ENCODE measurements at regions not wholly inside any gene's neighbourhood (a gene's known extent, or its start where the extent isn't known, plus 50 kb on each side); places are given as distances from the start of the nearest gene placed in this dataset.

DNA sequence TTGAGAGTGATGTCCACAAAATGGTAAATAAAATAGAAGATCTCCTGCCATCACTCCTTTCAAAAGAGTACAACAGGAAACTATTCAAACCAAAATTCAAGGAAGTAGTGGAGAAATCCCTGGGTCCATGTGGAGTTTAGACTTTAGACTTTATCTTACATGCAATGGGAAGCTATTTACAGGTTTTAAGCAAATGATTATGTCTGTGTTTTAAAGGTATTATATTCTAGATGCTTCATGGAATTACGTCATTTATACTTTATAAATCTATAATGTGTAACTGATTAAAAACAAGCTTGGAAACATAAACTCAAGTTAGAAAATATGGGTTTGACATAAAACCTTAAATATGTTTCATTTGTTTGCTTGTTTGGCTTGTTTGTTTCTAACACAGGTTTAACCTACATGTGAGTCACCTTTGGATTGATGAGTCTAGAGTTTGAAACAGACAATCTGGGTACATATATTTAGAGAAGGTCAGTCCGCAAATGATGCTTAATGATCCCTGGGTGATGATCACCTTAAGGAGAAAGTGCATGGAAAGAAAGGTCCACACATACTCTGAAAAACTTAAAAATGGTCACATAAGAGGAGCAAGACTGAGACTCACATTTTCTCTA is 519.6 kb upstream of the AGA start:
- WGBS, 2 donors, result 93 to 99% methylated on average over 2 of the region's 2 CpGs
- intact Hi-C loops (cut with DNase I), result no loop called here
- no peaks in the 10 kb centered on the region for H3K27me3 ChIP-seq

DNA sequence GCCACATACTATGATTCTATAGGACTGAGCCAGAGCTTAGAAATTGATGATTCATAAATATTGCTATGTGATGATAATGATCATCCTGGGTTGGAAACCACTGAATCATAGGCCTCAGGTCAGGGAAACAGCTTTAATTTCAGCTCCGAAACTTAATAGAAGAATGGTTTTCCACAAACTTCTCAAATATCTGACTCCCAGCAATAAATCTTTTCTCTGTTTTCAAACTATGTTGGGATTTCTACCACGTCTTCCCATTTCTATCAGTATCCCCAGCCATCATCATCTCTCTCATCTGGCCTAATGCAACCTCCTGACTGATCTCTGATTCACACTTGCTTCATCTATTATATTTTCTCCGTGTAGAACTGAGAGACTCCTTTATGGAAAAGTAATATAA is 521.8 kb upstream of the AGA start:
- Histone ChIP-seq H3K27ac (no peak overlapping the region), H3K36me3 (no peaks in the 10 kb centered on the region), H3K27me3 (no peaks in the 10 kb centered on the region), H3K4me3 (replicated peaks in 1 of 3) (no peak overlapping the region), H3K4me1 (no peaks in the 10 kb centered on the region), H3K9me3 (no peaks in the 10 kb centered on the region)
- 85 to 88% methylated on average over 3 of the region's 3 CpGs for WGBS, 2 donors
- no peak for DNase-seq
- no peak for TF ChIP-seq POLR2A (IDR thresholded peaks at IDR 0.05)
- TF ChIP-seq, protein P1, sequence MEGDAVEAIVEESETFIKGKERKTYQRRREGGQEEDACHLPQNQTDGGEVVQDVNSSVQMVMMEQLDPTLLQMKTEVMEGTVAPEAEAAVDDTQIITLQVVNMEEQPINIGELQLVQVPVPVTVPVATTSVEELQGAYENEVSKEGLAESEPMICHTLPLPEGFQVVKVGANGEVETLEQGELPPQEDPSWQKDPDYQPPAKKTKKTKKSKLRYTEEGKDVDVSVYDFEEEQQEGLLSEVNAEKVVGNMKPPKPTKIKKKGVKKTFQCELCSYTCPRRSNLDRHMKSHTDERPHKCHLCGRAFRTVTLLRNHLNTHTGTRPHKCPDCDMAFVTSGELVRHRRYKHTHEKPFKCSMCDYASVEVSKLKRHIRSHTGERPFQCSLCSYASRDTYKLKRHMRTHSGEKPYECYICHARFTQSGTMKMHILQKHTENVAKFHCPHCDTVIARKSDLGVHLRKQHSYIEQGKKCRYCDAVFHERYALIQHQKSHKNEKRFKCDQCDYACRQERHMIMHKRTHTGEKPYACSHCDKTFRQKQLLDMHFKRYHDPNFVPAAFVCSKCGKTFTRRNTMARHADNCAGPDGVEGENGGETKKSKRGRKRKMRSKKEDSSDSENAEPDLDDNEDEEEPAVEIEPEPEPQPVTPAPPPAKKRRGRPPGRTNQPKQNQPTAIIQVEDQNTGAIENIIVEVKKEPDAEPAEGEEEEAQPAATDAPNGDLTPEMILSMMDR (IDR thresholded peaks at IDR 0.05), result no peak
- intact Hi-C loops (cut with DNase I), result no loop called here

More for the DNA sequence above, 519.6 kb upstream of the AGA start:
- Histone ChIP-seq H3K9me3 (no peaks in the 10 kb centered on the region), H3K4me1 (no peaks in the 10 kb centered on the region), H3K36me3 (no peaks in the 10 kb centered on the region), H3K27ac (no peak overlapping the region), H3K4me3 (replicated peaks in 1 of 3) (no peak overlapping the region)
- no peak for DNase-seq
- TF ChIP-seq, protein P1 (IDR thresholded peaks at IDR 0.05), result no peak
- no peak for TF ChIP-seq POLR2A (IDR thresholded peaks at IDR 0.05)

DNA sequence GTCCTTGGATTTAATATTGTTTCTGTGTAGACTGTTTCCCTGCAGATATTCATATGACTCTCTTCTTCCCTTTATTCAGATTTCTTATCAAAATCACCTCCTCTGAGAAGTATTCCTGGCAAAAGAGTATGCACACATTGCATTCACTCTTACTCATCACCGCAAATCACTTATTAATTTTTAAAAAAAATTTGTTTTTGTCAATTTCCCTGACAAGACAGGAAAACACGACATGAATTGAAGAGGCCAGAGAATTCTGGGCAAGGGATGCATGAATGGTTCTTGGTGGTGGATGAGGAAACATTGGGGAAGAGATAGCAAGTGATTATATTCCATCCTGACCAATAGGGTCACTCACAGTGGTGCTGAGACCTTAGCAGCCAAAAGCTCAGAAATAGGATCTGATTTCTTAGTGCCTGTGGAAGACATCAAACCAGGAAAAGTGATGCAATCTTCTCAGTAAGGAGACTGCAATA is 522.5 kb upstream of the AGA start:
- H3K36me3 ChIP-seq, result no peaks in the 10 kb centered on the region
- no peak for DNase-seq
- H3K27ac ChIP-seq, result no peak overlapping the region
- TF ChIP-seq, protein P1 (IDR thresholded peaks at IDR 0.05), result no peak
- no peak for TF ChIP-seq POLR2A (IDR thresholded peaks at IDR 0.05)
- no peaks in the 10 kb centered on the region for H3K4me1 ChIP-seq
- WGBS, 2 donors, result 57 to 90% methylated on average over 2 of the region's 2 CpGs
- no peak overlapping the region for H3K4me3 ChIP-seq (replicated peaks in 1 of 3)
- intact Hi-C loops (cut with DNase I), result no loop called here
- no peaks in the 10 kb centered on the region for H3K27me3 ChIP-seq
- H3K9me3 ChIP-seq, result no peaks in the 10 kb centered on the region

DNA sequence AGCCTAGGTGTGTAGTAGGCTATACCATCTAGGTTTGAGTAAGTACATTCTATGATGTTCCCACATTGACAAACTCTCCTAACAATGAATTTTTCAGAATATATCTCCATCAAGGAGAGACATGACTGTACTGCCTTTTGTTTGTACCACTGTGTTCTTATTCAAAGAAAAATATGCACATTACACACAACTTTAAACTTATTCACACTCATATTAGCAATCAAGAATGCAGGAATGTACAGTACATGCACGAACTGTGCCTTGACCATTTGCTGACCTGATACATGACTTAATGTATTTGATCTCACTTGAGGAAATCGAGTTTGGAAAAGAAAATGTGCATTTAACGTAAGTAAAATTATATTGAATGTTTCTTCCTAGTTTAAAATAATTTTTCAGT is 525.1 kb upstream of the AGA start:
- Histone ChIP-seq H3K27me3 (no peaks in the 10 kb centered on the region), H3K4me1 (no peaks in the 10 kb centered on the region), H3K27ac (no peak overlapping the region), H3K36me3 (no peaks in the 10 kb centered on the region), H3K4me3 (replicated peaks in 1 of 3) (no peak overlapping the region), H3K9me3 (no peaks in the 10 kb centered on the region)
- DNase-seq, result no peak
- TF ChIP-seq, protein P1 (IDR thresholded peaks at IDR 0.05), result no peak
- no peak for TF ChIP-seq POLR2A (IDR thresholded peaks at IDR 0.05)
- 68 to 89% methylated on average over 3 of the region's 3 CpGs for WGBS, 2 donors
- intact Hi-C loops (cut with DNase I), result no loop called here

DNA sequence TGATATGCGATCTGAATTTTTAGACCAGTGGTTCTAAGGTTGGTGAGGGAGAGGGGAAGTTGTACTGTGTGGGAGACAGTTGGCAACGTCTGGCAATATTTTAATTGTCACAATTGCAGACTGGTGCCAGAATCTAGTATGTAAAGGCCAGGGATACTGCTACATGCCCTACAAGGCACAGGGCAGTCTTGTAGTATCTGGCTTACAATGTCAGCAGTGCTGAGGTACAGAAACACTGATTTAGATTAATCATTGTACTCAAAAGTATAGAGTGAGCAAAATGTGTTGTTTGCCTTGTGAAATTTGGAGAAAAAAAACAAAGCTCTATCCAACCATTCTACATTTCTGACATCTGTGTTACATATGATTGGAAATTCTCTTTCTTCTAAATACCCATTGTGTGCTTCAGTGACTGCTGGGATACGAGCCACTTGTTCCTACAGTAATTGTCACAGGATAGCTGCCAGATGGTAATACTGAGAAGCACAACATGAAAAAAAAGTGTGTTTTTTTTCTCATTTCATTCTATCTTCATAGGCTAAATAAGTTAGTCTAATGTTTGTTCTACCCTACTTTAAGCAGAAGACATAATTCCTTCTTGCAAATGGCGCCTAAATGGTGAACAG is 526.7 kb upstream of the AGA start:
- intact Hi-C loops (cut with DNase I), result no loop called here
- no peaks in the 10 kb centered on the region for H3K9me3 ChIP-seq
- H3K4me3 ChIP-seq (replicated peaks in 1 of 3), result no peak overlapping the region
- H3K27me3 ChIP-seq, result no peaks in the 10 kb centered on the region
- no peak for DNase-seq
- TF ChIP-seq, protein P1 (IDR thresholded peaks at IDR 0.05), result no peak
- TF ChIP-seq POLR2A (IDR thresholded peaks at IDR 0.05), result no peak
- H3K36me3 ChIP-seq, result no peaks in the 10 kb centered on the region
- WGBS, 2 donors, result 64 to 71% methylated on average over 4 of the region's 4 CpGs
- H3K4me1 ChIP-seq, result no peaks in the 10 kb centered on the region
- no peak overlapping the region for H3K27ac ChIP-seq
